ENCODE measurements at regions not wholly inside any gene's neighbourhood (a gene's known extent, or its start where the extent isn't known, plus 50 kb on each side); places are given as distances from the start of the nearest gene placed in this dataset.
"Not testable (repeated sequence)": the region's sequence is repeated elsewhere in the genome, so short reads cannot be mapped to it uniquely, and the experiment has no call there.

DNA sequence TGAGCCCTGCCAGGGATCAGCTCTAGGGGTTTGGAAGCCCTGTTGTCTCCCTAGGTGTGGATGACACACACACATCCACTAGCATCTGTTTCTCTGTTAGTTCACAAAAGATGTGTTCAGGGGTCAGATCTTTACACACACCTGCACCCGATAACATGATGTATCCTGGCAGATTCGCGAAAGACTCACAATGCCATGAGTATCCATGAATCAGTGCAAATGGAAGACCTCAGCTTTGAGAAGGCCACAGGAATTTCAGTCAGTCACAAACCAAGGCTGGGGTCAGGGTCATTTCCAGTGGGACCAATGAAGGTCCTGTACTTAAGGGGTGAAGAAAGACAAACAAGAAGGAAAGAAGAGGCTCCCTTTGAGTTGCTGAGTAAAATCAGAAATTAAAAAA is 898.2 kb downstream of the UQCRFS1 start:
- Histone ChIP-seq H3K4me3 (ENCODE audit: low read depth in 1 of 2, low read length in 2 of 2) (no peak overlapping the region), H3K36me3 (ENCODE audit: control insufficient read depth in 1 of 2, insufficient read depth in 2 of 2, low read length in 2 of 2) (no peaks in the 10 kb centered on the region), H3K27me3 (ENCODE audit: control insufficient read depth in 1 of 2, insufficient read depth in 2 of 2, low read length in 2 of 2) (no peaks in the 10 kb centered on the region), H3K4me1 (ENCODE audit: control insufficient read depth in 1 of 2, insufficient read depth in 2 of 2, low read length in 2 of 2) (no peaks in the 10 kb centered on the region), H3K9ac (ENCODE audit: low read depth in 1 of 2, low read length in 2 of 2) (no peak overlapping the region), H3K9me3 (ENCODE audit: control insufficient read depth in 1 of 2, low read length in 2 of 2) (peaks cover 9 to 16% of the 10 kb centered on the region in 2 donors), H3K27ac (ENCODE audit: low read depth, low read length) (no peak overlapping the region)

DNA sequence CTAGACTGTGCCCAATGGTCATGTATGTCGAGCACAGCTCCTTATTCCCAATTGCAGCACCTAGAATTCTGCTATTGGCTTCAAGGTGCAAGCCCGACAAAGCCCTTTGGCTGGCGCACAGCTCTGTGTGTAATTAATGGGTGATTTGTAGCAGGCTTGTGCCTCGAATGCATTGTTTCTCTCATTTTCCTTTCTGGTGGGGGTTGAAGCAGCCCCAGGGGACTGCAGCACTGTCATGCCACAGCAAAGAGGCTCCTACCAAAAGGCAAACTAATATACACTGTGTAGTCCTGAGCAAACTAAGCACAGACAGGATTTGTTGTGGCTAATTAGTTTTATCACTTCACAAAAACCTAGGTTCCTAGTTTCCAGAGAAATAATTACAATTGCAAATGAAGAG is 898.7 kb downstream of the UQCRFS1 start:
- H3K4me3 ChIP-seq (ENCODE audit: low read depth in 1 of 2, low read length in 2 of 2): no peak overlapping the region
- no peak overlapping the region for H3K9ac ChIP-seq (ENCODE audit: low read depth in 1 of 2, low read length in 2 of 2)
- no peak overlapping the region for H3K27ac ChIP-seq (ENCODE audit: low read depth, low read length)
- no peaks in the 10 kb centered on the region for H3K36me3 ChIP-seq (ENCODE audit: control insufficient read depth in 1 of 2, insufficient read depth in 2 of 2, low read length in 2 of 2)
- no peaks in the 10 kb centered on the region for H3K4me1 ChIP-seq (ENCODE audit: control insufficient read depth in 1 of 2, insufficient read depth in 2 of 2, low read length in 2 of 2)
- H3K27me3 ChIP-seq (ENCODE audit: control insufficient read depth in 1 of 2, insufficient read depth in 2 of 2, low read length in 2 of 2): no peaks in the 10 kb centered on the region
- H3K9me3 ChIP-seq (ENCODE audit: control insufficient read depth in 1 of 2, low read length in 2 of 2): peaks cover 11 to 20% of the 10 kb centered on the region in 2 donors

DNA sequence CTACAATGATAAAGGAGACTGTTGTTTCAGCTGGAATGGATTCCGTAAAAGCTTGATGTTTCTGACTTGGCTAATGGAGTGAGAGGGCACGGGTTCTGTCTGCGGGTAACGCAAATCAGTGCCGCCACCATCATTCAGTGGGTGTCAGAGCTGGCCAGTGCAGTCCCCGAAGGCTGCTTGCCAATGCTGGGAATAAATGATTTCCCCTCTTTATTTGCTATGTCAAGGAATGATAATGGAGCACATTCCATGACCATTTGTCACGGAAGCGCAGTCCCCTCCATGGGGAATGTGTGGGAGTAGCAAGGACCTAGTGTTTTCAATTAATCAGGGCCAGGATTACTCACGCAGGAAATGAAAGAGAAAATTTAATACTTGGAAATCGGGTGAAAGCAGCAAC is 899.3 kb downstream of the UQCRFS1 start:
- Histone ChIP-seq H3K9ac (ENCODE audit: low read depth in 1 of 2, low read length in 2 of 2) (no peak overlapping the region), H3K27me3 (ENCODE audit: control insufficient read depth in 1 of 2, insufficient read depth in 2 of 2, low read length in 2 of 2) (no peaks in the 10 kb centered on the region), H3K4me3 (ENCODE audit: low read depth in 1 of 2, low read length in 2 of 2) (no peak overlapping the region), H3K9me3 (ENCODE audit: control insufficient read depth in 1 of 2, low read length in 2 of 2) (peaks cover 12 to 26% of the 10 kb centered on the region in 2 donors), H3K27ac (ENCODE audit: low read depth, low read length) (no peak overlapping the region), H3K36me3 (ENCODE audit: control insufficient read depth in 1 of 2, insufficient read depth in 2 of 2, low read length in 2 of 2) (no peaks in the 10 kb centered on the region), H3K4me1 (ENCODE audit: control insufficient read depth in 1 of 2, insufficient read depth in 2 of 2, low read length in 2 of 2) (no peaks in the 10 kb centered on the region)

DNA sequence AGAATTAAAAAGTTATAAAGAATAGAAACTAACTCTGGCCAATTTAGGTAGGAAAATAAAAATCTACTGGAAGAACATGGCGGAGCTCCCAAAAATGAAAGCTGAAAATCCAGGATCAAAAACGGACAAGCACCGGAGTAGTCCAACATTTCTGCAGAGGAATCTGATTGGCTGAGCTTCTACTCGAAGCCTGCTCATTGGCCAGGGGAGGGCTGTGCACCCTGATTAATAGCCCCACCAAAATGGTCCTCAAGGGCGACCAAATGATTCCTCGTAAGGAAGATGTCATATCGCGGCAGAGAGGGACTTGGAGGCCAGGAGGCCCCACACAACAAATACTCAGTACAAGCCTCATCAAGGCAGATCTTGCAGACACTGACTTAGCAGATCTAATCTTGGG is 900.7 kb downstream of the UQCRFS1 start:
- H3K9ac ChIP-seq (ENCODE audit: low read depth in 1 of 2, low read length in 2 of 2): no peak overlapping the region
- H3K36me3 ChIP-seq (ENCODE audit: control insufficient read depth in 1 of 2, insufficient read depth in 2 of 2, low read length in 2 of 2): no peaks in the 10 kb centered on the region
- no peak overlapping the region for H3K27ac ChIP-seq (ENCODE audit: low read depth, low read length)
- H3K4me3 ChIP-seq (ENCODE audit: low read depth in 1 of 2, low read length in 2 of 2): no peak overlapping the region
- peaks cover 11 to 30% of the 10 kb centered on the region in 2 donors for H3K9me3 ChIP-seq (ENCODE audit: control insufficient read depth in 1 of 2, low read length in 2 of 2)
- no peaks in the 10 kb centered on the region for H3K27me3 ChIP-seq (ENCODE audit: control insufficient read depth in 1 of 2, insufficient read depth in 2 of 2, low read length in 2 of 2)
- no peaks in the 10 kb centered on the region for H3K4me1 ChIP-seq (ENCODE audit: control insufficient read depth in 1 of 2, insufficient read depth in 2 of 2, low read length in 2 of 2)

DNA sequence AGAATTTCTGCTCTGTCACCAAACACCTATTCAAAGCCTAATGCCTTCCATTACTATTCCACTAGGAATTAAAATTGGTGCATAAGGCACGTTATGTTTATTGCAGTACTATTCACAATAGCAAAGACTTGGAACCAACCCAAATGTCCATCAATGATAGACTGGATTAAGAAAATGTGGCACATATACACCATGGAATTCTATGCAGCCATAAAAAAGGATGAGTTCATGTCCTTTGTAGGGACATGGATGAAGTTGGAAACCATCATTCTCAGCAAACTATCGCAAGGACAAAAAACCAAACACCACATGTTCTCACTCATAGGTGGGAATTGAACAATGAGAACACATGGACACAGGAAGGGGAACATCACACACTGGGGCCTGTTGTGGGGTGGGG is 902.1 kb downstream of the UQCRFS1 start:
- H3K9me3 ChIP-seq (ENCODE audit: control insufficient read depth in 1 of 2, low read length in 2 of 2): peaks cover 11 to 28% of the 10 kb centered on the region in 2 donors
- H3K4me3 ChIP-seq (ENCODE audit: low read depth in 1 of 2, low read length in 2 of 2); H3K36me3 ChIP-seq (ENCODE audit: control insufficient read depth in 1 of 2, insufficient read depth in 2 of 2, low read length in 2 of 2); H3K9ac ChIP-seq (ENCODE audit: low read depth in 1 of 2, low read length in 2 of 2); H3K27me3 ChIP-seq (ENCODE audit: control insufficient read depth in 1 of 2, insufficient read depth in 2 of 2, low read length in 2 of 2); H3K27ac ChIP-seq (ENCODE audit: low read depth, low read length); H3K4me1 ChIP-seq (ENCODE audit: control insufficient read depth in 1 of 2, insufficient read depth in 2 of 2, low read length in 2 of 2): not testable (repeated sequence)

DNA sequence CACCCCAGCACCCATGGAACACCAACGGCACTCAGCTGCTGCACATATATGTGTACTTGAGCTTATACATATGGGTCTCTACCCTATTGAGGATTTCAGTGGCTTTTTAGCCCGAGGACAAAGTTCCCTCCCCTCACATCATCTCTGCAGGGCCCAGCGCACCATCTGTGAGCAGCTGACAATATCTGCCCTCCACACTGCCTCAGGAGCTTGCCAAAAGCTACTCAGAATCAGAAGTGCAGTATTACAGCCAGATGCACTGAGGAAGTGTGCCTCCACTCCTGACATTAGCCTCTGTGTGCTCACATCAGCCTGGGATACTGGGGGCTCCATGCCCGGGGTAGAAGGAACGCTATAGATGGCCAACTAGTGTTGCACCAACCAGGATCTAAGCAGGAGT is 903.9 kb downstream of the UQCRFS1 start:
- H3K27me3 ChIP-seq (ENCODE audit: control insufficient read depth in 1 of 2, insufficient read depth in 2 of 2, low read length in 2 of 2): no peaks in the 10 kb centered on the region

DNA sequence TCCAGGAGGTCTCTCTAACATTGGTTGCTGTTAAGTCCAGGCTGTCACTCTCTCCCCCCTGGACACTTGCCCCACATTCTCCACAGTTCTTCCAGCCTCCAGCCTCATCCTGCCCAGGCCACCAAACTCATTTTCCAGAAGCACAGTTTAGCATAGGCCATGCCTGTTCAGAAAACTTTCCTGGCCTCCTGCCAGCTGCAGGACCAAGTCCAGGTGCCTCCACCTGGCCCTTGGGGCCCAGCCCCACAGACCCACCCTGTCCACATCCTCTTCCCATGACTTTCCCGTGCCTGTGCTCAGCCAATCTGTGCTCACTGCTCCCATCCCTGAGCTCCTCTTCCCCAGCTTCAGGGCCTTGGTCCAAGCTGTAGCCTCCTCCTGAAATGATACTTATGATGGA is 905.0 kb downstream of the UQCRFS1 start:
- H3K27me3 ChIP-seq (ENCODE audit: control insufficient read depth in 1 of 2, insufficient read depth in 2 of 2, low read length in 2 of 2): no peaks in the 10 kb centered on the region
- no peak overlapping the region for H3K27ac ChIP-seq (ENCODE audit: low read depth, low read length)
- H3K9ac ChIP-seq (ENCODE audit: low read depth in 1 of 2, low read length in 2 of 2): no peak overlapping the region
- H3K4me3 ChIP-seq (ENCODE audit: low read depth in 1 of 2, low read length in 2 of 2): no peak overlapping the region
- H3K4me1 ChIP-seq (ENCODE audit: control insufficient read depth in 1 of 2, insufficient read depth in 2 of 2, low read length in 2 of 2): no peaks in the 10 kb centered on the region
- no peaks in the 10 kb centered on the region for H3K36me3 ChIP-seq (ENCODE audit: control insufficient read depth in 1 of 2, insufficient read depth in 2 of 2, low read length in 2 of 2)
- H3K9me3 ChIP-seq (ENCODE audit: control insufficient read depth in 1 of 2, low read length in 2 of 2): peaks cover 11 to 27% of the 10 kb centered on the region in 2 donors

More for the DNA sequence above, 903.9 kb downstream of the UQCRFS1 start:
- H3K36me3 ChIP-seq (ENCODE audit: control insufficient read depth in 1 of 2, insufficient read depth in 2 of 2, low read length in 2 of 2): no peaks in the 10 kb centered on the region
- no peak overlapping the region for H3K9ac ChIP-seq (ENCODE audit: low read depth in 1 of 2, low read length in 2 of 2)
- peaks cover 11 to 25% of the 10 kb centered on the region in 2 donors for H3K9me3 ChIP-seq (ENCODE audit: control insufficient read depth in 1 of 2, low read length in 2 of 2)
- H3K27ac ChIP-seq (ENCODE audit: low read depth, low read length): no peak overlapping the region
- no peak overlapping the region for H3K4me3 ChIP-seq (ENCODE audit: low read depth in 1 of 2, low read length in 2 of 2)
- H3K4me1 ChIP-seq (ENCODE audit: control insufficient read depth in 1 of 2, insufficient read depth in 2 of 2, low read length in 2 of 2): no peaks in the 10 kb centered on the region

DNA sequence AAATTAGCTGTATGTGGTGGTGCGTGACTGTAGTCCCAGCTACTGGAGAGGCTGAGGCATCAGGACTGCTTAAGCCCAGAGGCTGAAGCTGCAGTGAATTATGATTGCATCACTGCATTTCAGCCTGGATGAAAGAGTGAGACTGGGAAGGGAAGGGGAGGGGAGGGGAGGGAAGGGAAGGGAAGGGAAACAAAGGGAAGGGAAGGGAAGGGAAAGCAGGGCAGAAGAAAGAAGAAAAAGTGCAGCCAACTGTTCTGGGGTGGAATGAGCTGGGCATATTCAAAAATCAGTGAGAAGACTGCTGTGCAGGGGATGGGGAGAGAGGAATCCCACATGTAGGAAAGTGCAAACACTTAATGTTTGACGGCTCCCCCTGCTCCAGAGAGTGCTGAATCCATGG is 905.5 kb downstream of the UQCRFS1 start:
- Histone ChIP-seq H3K27me3 (ENCODE audit: control insufficient read depth in 1 of 2, insufficient read depth in 2 of 2, low read length in 2 of 2) (no peaks in the 10 kb centered on the region), H3K4me3 (ENCODE audit: low read depth in 1 of 2, low read length in 2 of 2) (no peak overlapping the region), H3K4me1 (ENCODE audit: control insufficient read depth in 1 of 2, insufficient read depth in 2 of 2, low read length in 2 of 2) (no peaks in the 10 kb centered on the region), H3K9me3 (ENCODE audit: control insufficient read depth in 1 of 2, low read length in 2 of 2) (peaks cover 11 to 27% of the 10 kb centered on the region in 2 donors), H3K27ac (ENCODE audit: low read depth, low read length) (no peak overlapping the region), H3K9ac (ENCODE audit: low read depth in 1 of 2, low read length in 2 of 2) (no peak overlapping the region), H3K36me3 (ENCODE audit: control insufficient read depth in 1 of 2, insufficient read depth in 2 of 2, low read length in 2 of 2) (no peaks in the 10 kb centered on the region)

DNA sequence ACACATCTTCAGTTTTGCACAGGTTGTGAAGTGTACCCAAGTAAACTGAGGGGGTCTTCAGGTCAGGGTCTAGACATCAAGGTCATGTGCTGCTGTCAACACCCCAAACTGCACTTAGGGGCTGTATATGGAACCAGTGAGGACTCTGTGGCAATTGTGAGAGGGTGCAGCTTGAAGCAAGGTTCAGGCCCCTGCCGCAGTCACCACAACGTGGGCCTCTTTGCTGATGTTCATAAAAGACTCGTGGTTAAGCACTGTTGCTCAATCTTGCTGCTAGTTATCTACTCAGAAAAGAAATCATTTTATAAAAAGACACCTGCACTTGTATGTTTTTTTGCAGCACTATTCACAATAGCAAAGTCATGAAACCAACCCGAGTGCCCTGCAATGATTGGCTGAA is 907.4 kb downstream of the UQCRFS1 start:
- no peaks in the 10 kb centered on the region for H3K4me1 ChIP-seq (ENCODE audit: control insufficient read depth in 1 of 2, insufficient read depth in 2 of 2, low read length in 2 of 2)
- H3K27ac ChIP-seq (ENCODE audit: low read depth, low read length): no peak overlapping the region
- peaks cover 11 to 26% of the 10 kb centered on the region in 2 donors for H3K9me3 ChIP-seq (ENCODE audit: control insufficient read depth in 1 of 2, low read length in 2 of 2)
- no peaks in the 10 kb centered on the region for H3K36me3 ChIP-seq (ENCODE audit: control insufficient read depth in 1 of 2, insufficient read depth in 2 of 2, low read length in 2 of 2)
- H3K27me3 ChIP-seq (ENCODE audit: control insufficient read depth in 1 of 2, insufficient read depth in 2 of 2, low read length in 2 of 2): no peaks in the 10 kb centered on the region
- H3K4me3 ChIP-seq (ENCODE audit: low read depth in 1 of 2, low read length in 2 of 2): no peak overlapping the region
- no peak overlapping the region for H3K9ac ChIP-seq (ENCODE audit: low read depth in 1 of 2, low read length in 2 of 2)

DNA sequence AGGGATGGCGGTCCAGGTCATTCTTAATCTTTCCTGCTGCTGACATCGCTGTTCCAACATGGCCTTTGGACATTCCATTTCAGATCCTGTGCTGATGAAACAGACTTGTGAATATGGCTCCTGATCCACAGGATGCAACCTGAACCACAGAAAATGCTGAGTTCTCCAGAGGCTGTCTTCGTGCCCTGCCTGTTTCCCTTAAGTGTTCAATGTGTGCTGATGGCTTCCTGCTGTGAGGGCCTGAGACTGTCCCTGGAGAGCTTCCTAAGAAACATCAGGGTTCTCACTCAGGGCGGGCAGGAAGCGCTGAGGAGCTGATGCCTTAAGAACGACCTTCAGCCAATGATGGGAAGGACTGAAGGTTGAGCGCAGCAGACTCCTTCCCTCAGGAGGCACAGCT is 909.4 kb downstream of the UQCRFS1 start:
- Histone ChIP-seq H3K27ac (ENCODE audit: low read depth, low read length) (no peak overlapping the region), H3K9me3 (ENCODE audit: control insufficient read depth in 1 of 2, low read length in 2 of 2) (peaks cover 9 to 16% of the 10 kb centered on the region in 2 donors), H3K4me1 (ENCODE audit: control insufficient read depth in 1 of 2, insufficient read depth in 2 of 2, low read length in 2 of 2) (no peaks in the 10 kb centered on the region), H3K27me3 (ENCODE audit: control insufficient read depth in 1 of 2, insufficient read depth in 2 of 2, low read length in 2 of 2) (no peaks in the 10 kb centered on the region), H3K36me3 (ENCODE audit: control insufficient read depth in 1 of 2, insufficient read depth in 2 of 2, low read length in 2 of 2) (no peaks in the 10 kb centered on the region), H3K4me3 (ENCODE audit: low read depth in 1 of 2, low read length in 2 of 2) (no peak overlapping the region), H3K9ac (ENCODE audit: low read depth in 1 of 2, low read length in 2 of 2) (no peak overlapping the region)

DNA sequence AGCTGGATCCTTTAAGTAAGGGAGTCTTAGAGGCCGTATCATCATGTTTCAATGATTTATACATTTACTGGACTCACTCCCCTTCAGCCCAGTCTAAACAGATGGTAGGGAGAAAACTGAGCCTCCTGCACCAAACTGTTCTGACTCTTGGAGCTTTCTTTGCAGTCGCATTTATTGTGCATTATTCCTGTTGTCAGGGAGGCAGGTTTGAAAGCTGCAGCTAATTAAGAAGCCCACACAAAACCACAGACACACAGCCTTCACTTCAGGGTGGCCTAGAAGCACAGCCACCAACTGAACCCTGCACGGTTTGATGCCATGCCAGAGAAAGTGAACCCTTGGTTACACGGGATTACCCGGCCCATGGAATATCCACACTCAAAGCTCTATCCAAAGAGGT is 911.0 kb downstream of the UQCRFS1 start:
- Histone ChIP-seq H3K27me3 (ENCODE audit: control insufficient read depth in 1 of 2, insufficient read depth in 2 of 2, low read length in 2 of 2) (no peaks in the 10 kb centered on the region), H3K36me3 (ENCODE audit: control insufficient read depth in 1 of 2, insufficient read depth in 2 of 2, low read length in 2 of 2) (no peaks in the 10 kb centered on the region), H3K27ac (ENCODE audit: low read depth, low read length) (no peak overlapping the region), H3K4me1 (ENCODE audit: control insufficient read depth in 1 of 2, insufficient read depth in 2 of 2, low read length in 2 of 2) (no peaks in the 10 kb centered on the region), H3K9me3 (ENCODE audit: control insufficient read depth in 1 of 2, low read length in 2 of 2) (peaks cover 6 to 11% of the 10 kb centered on the region in 2 donors), H3K4me3 (ENCODE audit: low read depth in 1 of 2, low read length in 2 of 2) (no peak overlapping the region), H3K9ac (ENCODE audit: low read depth in 1 of 2, low read length in 2 of 2) (no peak overlapping the region)
